Kidney (tissue), 13 donors: ENCODE measurements at regions not wholly inside any gene's neighbourhood (a gene's known extent, or its start where the extent isn't known, plus 50 kb on each side); places are given as distances from the start of the nearest gene placed in this dataset.

ENCODE experiments used
- DNase-seq, 5 donors: peaks; one replicate each; pipeline ENCODE4 v3.0.0-alpha.2; 2013 to 2020
- FAIRE-seq: peaks from 2 replicates; lab custom pipeline; 2012; peaks lifted over from hg19 to GRCh38; lab: Jason Lieb, UNC
- H3K27ac ChIP-seq, 2 donors: one replicate each; pipeline ENCODE4 v1.7.0; 2013; ENCODE audit warnings: low read depth in 2 of 2, low read length in 2 of 2, inconsistent platforms in 1 of 2
- H3K27me3 ChIP-seq: one replicate; pipeline ENCODE4 v1.7.1; 2013; ENCODE audit warnings: low read length, inconsistent platforms; ENCODE audit not compliant: control insufficient read depth, insufficient read depth
- H3K36me3 ChIP-seq, 3 donors: one replicate each; pipeline versions ENCODE4 v1.7.0 to v1.7.1; 2013; ENCODE audit warnings: low read length in 3 of 3, control low read depth in 1 of 3, inconsistent platforms in 1 of 3; ENCODE audit not compliant: insufficient read depth in 3 of 3, control insufficient read depth in 2 of 3
- H3K4me1 ChIP-seq, 3 donors: one replicate each; pipeline versions ENCODE4 v1.7.0 to v1.7.1; 2013; ENCODE audit warnings: low read length in 3 of 3, inconsistent platforms in 1 of 3, low read depth in 1 of 3; ENCODE audit not compliant: control insufficient read depth in 2 of 3, insufficient read depth in 2 of 3
- H3K4me3 ChIP-seq, 3 donors: one replicate each; pipeline versions ENCODE4 v1.7.0 to v1.8.1; 2013; ENCODE audit warnings: low read length in 3 of 3, control low read depth in 1 of 3, inconsistent platforms in 1 of 3
- H3K9ac ChIP-seq, 3 donors: one replicate each; pipeline versions ENCODE4 v1.7.0 to v1.7.1; 2013; ENCODE audit warnings: low read length in 3 of 3, control low read depth in 1 of 3, inconsistent platforms in 1 of 3
- H3K9me3 ChIP-seq, 3 donors: one replicate each; pipeline versions ENCODE4 v1.7.0 to v1.7.1; 2013; ENCODE audit warnings: low read length in 3 of 3, control low read depth in 1 of 3, inconsistent platforms in 1 of 3; ENCODE audit not compliant: control insufficient read depth in 2 of 3, insufficient read depth in 1 of 3
- intact Hi-C: fragments of 100-400 bp; cut with DNase I; formaldehyde crosslinking; loops from one replicate; pipeline ENCODE4 v1.11.1; 2022
- TF ChIP-seq, protein P1 (sequence below): IDR thresholded peaks from 3 replicates; pipeline ENCODE4 v1.5.1; 2012; ENCODE audit warnings: mild to moderate bottlenecking, moderate library complexity, borderline replicate concordance; ENCODE audit not compliant: insufficient read depth; ENCODE audit errors: extremely low read depth
- donor health status: control.
- donor health status: control.
- donor health status: control.
- donor health status: control.
- donor health status: control.
- donor health status: DM: yes; HTN: yes; CAD: no.
- donor health status: Normal renal cell carcinoma (clear cell type).

DNA sequence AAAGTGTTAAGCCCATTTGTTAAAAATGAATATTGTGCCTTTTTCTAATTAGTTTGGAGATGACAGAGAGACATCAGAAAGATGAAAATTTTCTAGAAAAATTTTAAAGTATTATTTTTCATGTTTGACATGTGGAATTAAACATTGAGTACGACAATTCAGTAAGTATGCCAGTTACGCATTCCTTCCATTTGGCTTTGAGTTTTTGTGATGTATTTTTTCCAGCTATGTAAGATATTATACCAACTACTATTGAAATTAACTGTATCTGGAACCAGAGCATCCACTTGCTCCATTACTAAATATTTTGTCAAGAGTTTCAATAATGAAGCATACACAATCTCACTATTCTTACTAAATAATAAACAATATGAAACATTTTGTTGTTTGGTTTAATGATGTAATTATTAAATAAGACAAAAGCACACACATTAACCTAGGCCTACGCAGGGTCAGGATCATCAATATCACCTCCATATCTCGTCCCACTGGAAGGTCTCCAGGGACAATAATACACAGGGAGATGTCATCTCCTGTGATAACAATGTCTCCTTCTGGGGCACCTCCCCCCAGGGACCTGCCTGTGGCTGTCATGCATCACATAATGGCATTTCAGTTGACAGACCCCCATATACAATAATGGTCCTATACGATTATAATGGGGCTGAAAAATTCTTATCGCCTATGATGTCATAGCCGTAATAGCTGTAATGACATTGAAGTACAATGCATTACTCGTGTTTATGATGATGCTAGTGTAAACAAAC is 274.1 kb downstream of the REEP3 start:
- no peak for FAIRE-seq
- DNase-seq, result no peak
- no peak overlapping the region for H3K9ac ChIP-seq
- no peaks in the 10 kb centered on the region for H3K36me3 ChIP-seq
- peaks cover 0 to 4% (median 3%) of the 10 kb centered on the region in 3 donors for H3K4me1 ChIP-seq
- TF ChIP-seq, protein P1, sequence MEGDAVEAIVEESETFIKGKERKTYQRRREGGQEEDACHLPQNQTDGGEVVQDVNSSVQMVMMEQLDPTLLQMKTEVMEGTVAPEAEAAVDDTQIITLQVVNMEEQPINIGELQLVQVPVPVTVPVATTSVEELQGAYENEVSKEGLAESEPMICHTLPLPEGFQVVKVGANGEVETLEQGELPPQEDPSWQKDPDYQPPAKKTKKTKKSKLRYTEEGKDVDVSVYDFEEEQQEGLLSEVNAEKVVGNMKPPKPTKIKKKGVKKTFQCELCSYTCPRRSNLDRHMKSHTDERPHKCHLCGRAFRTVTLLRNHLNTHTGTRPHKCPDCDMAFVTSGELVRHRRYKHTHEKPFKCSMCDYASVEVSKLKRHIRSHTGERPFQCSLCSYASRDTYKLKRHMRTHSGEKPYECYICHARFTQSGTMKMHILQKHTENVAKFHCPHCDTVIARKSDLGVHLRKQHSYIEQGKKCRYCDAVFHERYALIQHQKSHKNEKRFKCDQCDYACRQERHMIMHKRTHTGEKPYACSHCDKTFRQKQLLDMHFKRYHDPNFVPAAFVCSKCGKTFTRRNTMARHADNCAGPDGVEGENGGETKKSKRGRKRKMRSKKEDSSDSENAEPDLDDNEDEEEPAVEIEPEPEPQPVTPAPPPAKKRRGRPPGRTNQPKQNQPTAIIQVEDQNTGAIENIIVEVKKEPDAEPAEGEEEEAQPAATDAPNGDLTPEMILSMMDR, result no peak
- H3K27ac ChIP-seq, result no peak overlapping the region
- intact Hi-C loops, result no loop called here
- peaks cover 0 to 4% (median 0%) of the 10 kb centered on the region in 3 donors for H3K9me3 ChIP-seq
- no peak overlapping the region for H3K4me3 ChIP-seq
- H3K27me3 ChIP-seq, result no peaks in the 10 kb centered on the region

DNA sequence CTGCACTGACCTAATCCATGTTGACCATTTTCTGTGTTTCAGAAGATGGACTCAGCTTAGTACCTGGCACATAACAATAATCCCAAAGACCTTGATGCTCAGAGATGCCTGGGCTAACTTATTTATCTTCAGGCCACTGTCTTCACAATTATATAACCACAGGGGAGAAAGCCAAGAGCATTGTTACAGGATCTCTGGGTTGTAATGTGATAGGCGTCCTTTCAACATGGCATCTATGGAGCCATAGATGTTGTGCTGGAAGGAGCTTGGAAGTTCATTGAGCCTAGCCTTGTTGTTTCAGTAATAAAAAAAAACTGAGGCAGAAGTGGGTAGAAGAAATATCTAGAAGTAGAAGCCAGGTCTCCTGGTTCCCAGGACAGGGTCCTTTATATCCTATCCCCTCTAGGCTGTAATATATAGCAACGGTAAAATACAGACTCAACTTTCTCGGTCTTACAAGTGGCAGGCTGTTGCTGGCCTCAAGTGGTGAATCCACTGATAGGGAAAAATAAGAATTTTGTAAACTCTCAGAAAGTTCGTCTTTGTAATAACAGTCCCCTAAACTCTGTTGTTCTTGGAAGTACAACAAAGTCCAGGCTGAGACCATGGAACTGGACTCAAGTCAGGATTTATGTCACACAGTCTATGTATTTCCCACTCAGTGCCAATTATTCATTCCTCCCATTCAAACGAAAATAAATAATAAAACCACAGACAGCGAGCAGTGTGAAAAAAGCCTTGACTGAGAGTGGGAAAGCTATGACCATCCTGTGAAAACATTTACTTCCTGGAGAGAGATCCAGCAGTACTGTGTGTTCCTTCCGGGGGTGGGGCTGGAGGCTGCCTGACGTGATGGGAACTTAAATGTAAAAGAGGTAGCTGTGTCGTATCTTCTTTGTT is 277.6 kb downstream of the REEP3 start:
- FAIRE-seq (peak; percentile 92), DNase-seq (peak; percentile 39 to 94 (median 70))
- intact Hi-C loops, result no loop called here
- Histone ChIP-seq H3K9ac (no peak overlapping the region), H3K27me3 (no peaks in the 10 kb centered on the region), H3K9me3 (no peaks in the 10 kb centered on the region), H3K27ac (no peak overlapping the region), H3K4me1 (peaks cover 0 to 4% (median 3%) of the 10 kb centered on the region in 3 donors), H3K36me3 (no peaks in the 10 kb centered on the region), H3K4me3 (peak overlapping the region; percentile 9 to 51 (median 24))
- TF ChIP-seq, protein P1, result no peak

DNA sequence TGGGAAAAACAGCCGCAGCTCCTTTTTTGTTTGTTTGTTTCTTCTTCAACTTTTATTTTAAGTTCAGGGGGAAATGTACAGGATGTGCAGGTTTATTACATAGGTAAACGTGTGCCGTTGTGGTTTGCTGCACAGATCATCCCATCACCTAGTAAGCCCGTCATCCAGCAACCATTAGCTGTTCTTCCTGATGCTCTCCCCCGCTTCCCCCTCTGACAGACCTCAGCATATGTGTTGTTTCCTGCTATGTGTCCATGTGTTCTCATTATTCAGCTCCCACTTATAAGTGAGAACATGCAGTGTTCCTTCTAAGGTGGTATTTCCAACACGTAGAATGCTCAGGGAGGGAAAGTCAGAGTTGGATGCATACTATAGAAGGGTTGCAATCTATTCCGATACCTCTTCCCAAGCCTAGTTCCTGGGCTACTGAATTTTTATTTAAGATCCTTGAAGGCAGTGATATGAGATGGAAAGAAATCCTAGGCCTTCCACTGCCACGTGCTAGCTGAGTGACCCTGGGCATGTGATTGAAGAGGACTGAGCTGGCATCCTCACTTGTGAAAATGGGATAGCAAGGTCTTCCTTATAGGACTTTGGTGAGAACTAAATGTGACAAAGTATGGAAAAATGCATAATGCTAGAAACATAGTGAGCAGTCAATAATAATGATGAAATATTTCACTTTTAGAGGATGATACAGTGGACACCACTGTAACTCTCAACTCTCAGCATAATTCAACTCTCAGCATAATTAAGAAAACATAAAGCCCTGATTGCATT is 278.5 kb downstream of the REEP3 start:
- Histone ChIP-seq H3K4me3 (peak overlapping the region; percentile 9 to 24 (median 20)), H3K36me3 (no peaks in the 10 kb centered on the region), H3K27me3 (no peaks in the 10 kb centered on the region), H3K9ac (no peak overlapping the region), H3K27ac (no peak overlapping the region), H3K9me3 (no peaks in the 10 kb centered on the region), H3K4me1 (peaks cover 0 to 4% (median 3%) of the 10 kb centered on the region in 3 donors)
- intact Hi-C loops, result no loop called here
- DNase-seq (peak in 1 of 5 donors; percentile 42), FAIRE-seq (no peak)
- TF ChIP-seq, protein P1, result no peak
